ENCODE measurements at regions not wholly inside any gene's neighbourhood (a gene's known extent, or its start where the extent isn't known, plus 50 kb on each side); places are given as distances from the start of the nearest gene placed in this dataset.

DNA sequence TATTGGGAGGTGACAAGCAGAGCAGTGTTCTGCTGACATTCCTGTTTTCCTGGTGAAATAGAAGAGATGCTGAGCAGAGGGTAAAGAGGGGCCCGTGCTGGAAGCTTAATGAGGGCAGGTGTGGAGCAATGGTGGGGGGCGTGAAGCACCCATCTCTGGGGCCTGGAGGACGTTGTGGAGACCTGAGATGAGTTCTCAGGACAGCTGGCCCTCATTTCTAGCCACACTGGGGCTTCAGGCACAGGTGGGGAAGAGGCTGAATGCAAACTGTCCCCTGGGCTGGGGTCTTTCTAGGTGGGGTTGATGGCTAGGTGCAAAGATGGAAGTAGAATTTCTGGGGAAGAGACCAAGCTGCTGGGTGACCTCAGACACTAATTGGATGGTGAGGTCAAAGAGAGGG lies 274.2 kb upstream of the TCERG1L start:
- DNase-seq = no peak

DNA sequence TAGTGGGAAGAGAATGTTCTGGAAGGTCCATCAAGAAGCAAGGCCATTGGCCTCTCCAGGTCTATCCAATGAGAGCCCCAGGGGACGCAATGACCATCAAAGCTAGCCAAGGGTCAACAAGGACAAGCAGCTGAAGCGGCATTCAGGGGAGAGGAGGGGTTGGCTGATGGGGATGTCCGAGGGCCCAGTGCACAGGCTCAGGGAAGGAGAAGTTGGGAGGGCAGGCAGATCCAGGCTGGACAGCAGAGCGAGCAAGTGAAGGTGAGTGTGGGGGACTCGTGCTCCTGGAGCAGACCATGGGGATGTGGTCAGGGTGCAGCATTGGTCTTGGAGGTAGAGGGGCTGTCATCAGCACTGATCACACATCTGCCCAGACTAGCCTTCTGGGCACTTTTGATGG lies 275.4 kb upstream of the TCERG1L start:
- DNase-seq = no peak

DNA sequence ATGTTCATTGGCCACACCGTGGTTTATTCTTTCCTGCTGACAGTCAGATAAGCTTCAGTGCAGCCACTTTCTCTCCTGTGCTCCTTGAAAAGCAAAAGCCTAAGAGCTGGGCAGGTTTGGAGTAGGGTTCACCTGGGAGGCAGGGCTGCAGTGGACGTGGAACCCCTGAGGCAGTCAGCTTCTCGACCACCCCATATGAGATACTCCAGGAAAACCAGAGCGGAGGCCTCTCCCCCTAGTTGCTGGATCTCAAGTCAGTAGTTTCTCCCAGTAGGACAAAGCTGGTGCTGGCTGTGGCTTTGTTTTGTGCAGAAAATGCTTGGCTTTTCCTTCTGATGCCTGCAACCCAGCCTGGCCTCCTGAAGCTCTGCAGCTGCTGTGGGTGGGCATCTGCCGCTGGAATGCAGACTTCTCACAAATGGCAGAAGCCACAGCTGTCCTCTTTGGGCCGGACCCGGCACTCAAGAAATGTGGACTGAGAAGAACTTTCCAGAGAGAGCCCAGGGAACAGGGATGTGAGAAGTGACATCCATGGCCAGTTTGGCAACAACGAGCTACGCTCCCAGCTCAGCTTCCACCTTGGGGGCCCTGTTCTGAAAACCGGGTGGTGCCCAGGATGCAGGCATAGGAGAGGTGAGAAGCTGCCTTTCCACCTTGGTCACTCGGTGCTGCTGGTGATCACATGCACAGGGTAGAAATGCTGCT lies 276.6 kb upstream of the TCERG1L start:
- no peak for DNase-seq

DNA sequence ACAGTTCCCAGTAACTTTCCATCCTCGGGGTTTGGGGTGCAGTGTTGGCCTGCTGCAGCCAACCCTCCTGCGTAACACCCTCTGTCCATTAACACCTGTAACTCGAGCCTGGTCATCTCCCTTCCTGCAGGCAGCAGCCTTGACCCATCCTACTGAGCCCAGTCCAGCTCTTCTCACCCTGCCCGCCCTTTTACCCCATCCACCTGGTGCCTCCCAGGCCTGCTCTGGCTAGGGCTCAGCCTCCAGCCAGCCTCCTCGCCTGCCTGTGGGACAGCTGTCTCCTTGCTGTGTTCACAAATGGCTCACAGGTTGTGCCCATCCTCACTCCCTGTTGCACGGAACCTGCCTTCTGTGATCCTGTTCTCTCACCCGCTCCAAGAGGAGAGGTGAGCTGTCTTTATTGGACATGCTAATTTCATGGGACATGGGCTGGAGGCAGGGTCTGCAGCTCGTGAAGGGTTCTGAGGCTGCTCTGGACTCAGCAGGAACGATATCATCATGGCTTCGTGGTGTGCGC lies 277.2 kb upstream of the TCERG1L start:
- DNase-seq = no peak

DNA sequence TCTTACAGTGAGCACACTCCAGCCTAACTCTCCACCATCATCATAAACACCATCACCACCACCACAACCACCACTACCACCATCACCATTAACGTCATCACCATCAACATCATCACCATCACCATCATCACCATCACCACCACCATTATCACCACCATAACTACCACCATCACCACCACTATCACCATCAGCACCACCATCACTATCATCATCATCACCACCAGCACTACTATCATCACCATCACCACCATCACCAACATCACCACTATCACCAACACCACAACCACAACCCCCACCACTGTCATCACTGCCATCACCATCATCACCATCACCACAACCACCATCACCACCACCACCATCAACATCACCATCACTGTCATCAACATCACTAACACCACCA lies 279.0 kb upstream of the TCERG1L start:
- DNase-seq = no peak

DNA sequence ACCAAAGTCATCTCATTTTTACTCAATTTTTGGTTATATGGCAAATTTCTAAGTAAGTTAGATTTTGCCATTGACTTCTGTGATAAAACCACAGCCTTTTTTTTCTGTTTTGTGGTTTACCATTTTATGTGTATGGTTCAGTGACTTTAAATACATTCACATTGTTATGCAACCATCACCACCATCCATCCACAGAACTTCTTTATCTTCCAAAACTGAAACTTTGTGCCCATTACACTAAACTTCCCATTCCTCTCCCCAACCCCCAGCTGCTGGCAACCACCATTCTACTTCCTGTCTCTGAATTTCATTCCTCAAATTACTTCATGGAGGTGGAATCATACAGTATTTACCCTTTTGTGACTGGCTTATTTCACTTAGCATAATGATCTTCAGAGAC lies 280.4 kb upstream of the TCERG1L start:
- DNase-seq = no peak

DNA sequence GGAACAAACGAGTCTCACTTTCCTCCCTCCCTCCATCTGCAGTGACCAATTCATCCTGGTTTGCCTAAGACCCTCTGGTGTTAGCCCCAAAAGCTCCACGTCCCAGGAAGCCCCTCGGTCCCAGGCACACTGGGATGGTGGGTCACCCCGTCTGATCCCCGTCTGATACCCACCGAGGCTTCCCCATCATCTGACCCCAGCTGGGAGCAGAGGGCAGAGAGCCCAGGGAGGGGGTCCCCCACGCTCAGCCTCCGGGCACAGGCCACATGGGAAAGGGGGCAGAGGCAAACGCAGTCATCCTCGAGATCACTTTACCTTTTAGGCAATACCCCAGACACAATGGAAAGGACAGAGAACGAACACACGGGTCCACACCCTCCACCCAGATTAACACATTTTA lies 291.6 kb upstream of the PPP2R2D start:
- DNase-seq = no peak

DNA sequence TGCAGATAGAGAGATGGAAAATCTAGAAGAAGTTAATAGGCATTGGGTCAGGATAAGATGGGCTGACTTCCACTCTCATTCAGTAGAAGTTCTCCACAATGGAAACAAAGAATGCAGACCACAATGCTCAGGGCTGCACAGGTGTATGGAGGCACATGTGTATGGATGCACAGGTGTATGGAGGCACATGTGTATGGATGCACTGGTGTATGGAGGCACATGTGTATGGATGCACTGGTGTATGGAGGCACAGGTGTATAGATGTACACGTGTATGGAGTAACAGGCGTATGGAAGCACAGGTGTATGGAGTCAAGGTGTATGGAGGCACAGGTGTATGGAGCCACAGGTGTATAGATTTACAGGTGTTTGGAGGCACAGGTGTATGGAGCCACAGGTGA lies 285.7 kb upstream of the PPP2R2D start:
- DNase-seq = no peak

DNA sequence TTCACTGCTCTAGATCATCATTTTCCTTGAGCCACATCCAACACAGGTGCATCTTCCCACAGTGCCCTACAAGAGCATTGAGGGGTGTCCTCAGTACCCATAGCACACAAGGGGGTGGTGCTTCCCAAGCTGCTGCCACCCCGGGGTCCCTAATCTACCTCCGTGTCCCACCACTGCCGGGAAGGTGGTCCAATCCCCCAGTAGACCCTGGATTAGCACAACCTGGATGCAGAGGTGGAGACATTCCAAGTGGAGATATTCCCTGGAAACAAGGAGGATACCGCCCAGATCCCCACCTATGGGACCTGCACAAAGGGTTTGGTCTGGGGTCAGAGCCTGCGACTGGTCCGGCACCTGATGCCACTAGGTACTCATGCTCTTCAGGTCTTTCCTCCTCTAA lies 284.8 kb upstream of the PPP2R2D start:
- DNase-seq = no peak

DNA sequence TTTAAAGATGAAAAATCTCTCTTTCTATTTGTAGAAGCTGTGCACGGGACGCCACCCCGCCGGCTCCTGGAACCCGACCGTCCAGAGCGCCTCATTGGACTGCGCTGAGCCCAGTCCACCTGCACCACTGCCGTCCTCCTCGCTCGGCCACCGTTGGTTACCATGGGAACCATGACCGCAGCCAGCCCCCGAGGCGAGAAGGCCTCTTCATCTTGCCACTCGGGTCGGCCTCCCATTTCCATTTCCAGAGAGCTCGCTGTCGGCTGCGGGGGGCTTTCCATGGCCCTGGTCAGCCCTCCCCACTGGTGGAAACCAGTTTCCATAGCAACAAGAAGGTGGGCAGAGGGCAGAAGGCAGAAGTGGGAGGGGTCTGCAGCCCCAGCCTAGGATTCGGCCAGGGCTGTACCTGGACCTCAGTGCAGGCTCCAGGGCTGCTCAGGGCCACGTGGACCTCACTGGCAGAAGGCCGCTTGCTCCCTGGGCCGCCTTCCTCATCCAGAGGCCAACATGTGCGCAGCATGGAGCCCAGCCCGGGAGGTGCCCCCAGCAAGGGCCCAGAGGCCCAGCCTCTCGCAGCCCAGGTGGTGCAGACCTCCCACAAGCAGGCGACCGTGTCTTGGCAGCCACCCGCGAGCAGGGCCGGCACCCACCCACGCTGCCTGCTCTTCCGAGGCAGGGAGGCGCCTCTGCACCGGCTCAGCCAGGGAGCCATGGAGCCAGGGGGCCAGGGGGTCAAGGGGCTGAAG lies 283.5 kb upstream of the PPP2R2D start:
- DNase-seq = no peak

DNA sequence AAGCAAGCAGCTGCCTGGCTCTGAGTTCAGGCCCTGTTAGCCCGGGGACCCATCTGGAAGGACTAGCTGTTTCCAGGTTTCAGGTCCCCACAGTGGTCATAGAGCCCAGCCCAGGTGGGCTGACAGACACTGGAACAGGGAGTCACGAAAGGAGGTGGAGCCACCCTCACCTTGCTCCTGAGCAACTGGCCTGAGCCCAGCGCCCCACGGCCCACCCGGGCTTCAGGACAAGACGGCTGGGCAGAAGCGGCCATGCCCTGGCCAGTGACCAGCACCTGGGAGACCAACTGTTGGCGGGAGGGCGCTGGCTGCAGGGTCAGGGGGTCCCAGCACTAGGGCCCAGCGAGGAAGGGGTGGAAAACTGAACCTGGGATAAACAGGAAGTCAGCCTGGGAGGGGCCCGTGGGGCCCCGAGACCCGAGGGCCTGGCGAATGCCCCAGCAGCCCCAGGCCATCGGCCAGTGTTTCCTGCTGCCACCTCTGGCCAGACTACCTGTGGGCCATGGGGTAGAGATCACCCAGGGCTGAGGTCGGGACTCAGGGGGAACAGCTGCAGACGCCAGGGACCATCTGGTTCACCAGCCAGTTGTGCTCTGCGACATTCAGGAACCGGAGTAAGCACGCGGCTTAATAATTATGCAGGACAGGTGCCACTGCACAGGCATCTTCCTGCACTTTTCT lies 282.1 kb upstream of the PPP2R2D start:
- DNase-seq = no peak

DNA sequence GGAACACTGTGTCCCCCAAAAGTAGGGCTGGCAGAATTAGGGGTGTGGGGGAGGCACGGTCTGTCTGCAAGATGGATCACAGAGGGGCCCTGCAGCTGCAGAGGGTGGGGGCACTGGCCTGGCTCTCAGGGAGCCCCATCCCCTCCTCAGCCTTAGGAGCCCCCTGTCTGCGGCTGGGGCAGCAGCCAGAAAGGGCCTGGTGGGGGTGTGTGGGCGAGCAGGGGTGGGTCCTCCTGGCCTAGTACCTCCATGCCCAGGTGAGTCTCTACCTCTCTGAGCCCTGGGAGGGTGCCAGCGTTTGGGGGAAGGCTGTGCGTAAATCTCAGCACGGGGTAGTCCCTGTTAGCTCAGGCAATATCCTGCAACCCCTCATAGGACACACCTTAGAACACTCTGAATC lies 280.5 kb upstream of the PPP2R2D start:
- DNase-seq = no peak

DNA sequence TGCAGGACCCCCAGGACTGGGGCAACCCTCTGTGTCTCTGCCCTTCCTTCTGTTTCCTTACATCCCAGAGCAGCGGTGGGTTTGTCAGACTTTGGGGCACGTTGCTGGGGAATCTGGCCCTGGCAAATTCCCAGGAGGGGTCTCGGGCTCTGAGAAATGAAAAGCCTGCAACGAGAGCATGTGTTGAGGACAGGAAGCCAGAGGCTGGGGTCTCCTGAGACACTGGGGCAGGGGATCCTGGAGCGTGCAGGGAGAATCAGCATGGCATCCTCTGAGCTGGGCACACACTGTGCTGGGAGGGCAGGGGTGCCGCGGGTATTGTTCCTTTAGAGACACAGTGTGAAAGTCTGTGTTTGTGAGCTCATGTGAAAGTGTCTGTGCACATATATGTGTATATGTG lies 279.9 kb upstream of the PPP2R2D start:
- DNase-seq = no peak

DNA sequence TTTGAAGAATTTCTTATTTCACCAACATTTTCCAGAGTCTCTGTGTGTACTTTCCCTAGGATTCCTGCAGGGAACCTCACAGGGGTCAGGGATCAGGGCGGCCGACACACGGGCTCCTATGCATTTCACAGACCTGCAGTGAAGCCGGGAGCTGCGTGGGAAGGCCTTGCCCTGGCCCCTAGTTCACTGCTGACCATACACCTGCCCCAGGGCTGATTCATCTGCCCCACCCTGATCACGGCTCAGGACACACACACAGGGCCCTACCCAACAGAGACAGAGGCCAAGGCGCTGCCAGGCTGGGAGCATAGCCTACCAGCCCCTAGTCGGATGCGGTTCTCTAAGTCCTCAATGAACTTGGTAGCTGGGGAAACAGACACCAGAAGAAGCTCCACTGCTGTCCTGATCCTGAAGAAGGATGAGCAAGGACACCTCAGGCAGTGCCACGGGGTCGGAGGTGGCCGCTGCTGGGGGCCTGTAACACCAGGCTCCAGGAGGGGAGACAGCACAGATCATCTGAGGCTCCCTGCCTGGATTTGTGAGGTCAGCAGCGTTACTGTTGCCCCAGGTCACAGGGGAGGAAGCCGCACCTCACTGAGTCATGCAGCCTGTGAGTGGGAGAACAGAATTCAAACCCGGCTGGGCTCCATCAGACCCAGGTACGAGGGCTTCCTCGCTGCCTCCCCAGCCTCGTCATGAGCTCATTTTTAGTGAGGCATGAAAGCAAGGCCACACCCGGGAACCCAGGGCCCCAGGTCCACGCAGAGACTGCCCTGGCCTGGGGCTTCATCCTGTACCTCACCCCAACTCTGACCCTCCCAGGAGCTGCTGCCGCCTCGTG lies 278.8 kb upstream of the PPP2R2D start:
- DNase-seq = no peak

DNA sequence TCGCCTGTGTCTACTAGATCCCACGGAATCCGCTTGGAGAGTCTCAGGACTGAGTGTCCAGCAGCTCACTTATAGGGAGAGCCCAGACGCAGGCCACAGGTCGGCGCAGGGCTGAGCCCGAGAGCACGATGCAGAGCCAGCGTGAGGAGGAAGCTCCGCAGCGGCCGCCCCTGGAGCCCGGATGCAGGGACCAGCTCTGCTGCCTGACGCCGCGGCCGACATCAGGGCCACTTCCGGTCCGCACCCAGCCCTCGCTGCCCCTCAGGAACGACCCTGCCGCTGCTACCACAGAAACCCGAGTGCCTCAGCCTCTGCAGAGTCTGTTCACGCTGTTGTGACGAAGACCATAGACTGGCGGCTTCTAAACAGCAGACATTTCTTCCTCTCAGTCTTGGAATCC lies 275.8 kb upstream of the PPP2R2D start:
- no peak for DNase-seq

DNA sequence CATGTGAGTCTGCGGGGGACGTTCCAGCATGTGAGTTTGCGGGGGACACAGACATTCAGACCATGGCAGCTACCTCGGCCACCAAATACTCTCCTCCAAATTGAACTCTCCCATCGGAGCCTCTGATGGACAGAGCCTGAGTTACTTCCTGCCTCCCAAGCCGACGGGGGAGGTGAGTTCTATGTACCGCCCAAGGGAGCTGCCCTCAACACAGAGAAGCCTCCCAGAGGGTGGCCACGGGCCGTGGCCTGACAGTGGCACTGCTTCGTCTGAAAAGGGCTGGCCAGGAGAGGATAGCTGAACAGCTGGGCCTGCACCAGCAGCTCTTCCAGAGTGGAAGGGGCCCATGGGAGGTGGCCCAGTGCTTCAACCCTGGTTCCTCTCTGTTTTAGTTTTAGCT lies 274.5 kb upstream of the PPP2R2D start:
- DNase-seq = no peak

DNA sequence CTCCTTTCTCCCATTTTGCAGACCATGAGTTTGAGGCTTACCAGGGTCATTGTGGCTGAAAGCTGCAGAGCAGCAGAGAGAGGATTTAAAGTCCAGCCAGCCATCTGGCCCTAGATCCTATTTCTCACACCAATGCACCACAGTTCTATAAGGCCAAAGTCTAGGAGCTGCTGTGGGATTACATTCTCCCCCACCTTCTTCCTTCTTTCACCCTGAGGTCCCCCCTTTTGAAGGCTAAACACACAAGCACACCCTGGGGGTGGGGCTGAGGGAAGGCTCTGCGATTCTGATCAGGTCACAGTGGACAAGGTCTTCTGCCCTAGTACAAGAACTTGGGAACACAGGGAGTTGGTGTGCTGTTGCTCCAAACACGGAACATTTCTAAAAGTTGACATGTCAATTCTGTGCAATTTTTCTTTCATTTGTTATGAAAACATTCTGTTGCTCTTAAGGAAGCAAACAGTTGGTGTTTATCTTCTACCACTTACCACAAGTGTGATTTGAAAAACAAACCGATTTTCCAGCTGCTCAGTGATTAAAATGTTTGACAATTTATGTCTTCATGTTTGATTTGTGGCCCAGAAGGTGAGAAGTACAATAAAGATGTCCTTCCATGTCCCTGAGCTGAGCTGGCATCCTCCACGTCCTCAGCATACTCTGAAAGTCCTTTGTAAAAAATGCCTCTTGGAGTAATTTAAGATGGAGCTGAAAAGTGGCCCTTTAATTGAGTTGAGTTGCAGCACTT lies 271.6 kb upstream of the PPP2R2D start:
- DNase-seq = no peak

DNA sequence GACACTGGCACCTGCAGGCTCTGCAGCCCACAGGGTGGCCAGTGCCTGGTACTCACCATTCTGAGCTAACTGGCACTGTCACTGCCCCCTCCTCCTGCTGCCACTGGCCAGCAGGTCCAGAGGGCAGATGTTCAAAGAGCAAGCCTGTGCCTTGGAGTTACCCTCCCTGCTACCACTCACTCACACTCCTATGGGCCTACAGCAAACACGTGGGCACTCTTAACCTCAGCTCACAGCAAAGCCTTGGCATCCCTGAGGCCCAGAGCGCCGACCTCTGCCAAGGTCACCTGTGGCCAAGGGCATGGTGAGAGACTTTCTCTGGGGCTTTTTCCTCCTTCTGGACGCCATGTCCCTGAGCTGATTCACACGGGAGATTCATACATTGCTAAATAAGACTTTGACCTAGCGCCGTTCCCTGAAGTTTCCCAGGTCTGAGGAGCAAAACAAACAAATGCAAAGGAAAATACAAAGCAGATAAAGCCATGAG lies 270.0 kb upstream of the PPP2R2D start:
- no peak for DNase-seq

DNA sequence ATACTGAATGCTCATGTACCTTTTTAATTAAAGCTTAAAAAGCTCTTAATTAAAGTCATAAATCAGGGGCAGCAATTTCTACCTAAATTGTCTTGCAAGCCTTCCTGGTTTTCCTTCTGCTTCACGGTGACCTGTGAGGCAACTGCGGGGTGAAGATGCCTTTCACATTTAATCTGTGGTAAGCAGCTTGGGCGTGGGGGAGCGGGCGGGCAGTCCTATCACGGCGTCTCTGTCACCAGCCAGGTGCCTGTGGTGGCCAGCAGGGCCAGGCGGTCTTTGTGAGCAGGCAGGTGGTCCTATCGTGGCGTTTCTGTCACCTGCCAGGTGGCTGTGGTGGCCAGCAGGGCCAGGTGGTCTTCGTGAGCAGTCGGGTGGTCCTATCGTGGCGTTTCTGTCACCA lies 269.2 kb upstream of the PPP2R2D start:
- DNase-seq = no peak

DNA sequence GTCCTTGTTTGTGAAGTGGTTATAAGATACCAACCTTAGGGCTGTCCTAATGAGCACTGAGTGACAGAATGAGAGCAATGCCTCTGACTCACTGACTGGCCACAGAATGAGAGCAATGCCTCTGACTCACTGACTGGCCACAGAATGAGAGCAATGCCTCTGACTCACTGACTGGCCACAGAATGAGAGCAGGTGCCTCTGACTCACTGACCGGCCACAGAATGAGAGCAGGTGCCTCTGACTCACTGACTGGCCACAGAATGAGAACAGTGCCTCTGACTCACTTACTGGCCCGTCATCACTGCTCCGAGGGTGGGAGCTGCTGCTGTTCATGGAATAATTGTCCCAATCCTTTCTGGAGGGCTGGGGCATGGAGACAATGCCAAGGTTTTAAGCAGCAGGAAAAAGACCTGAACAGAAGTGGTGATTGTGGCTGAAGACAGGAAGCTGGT lies 265.2 kb upstream of the PPP2R2D start:
- DNase-seq = no peak

DNA sequence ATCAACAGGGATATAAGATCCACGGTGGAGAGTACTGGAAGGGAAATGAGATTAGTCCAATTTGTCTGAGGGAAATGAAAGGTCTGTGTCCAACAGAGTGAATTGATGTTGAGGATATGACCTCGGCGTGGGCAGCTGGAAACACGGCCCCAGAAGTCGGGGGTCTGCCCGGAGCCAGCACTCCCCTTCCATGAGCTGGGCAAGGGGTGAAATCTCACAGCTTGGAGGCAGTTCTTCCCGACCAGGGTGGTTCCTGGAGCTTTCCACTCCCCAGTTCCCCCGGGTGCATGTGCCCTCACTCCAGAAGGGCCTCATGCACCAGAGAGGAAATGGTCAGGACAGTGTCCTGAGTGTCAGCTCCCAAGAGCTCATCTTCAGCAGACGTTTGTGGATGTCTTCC lies 264.7 kb upstream of the PPP2R2D start:
- no peak for DNase-seq
